ENCODE measurements at regions not wholly inside any gene's neighbourhood (a gene's known extent, or its start where the extent isn't known, plus 50 kb on each side); places are given as distances from the start of the nearest gene placed in this dataset.

- intact Hi-C loops (cut with DNase I) = no loop called here
These were observed 1540.9 kb upstream of the MIR17HG start for GRCh38 chr13:89806594-89806993.

DNA sequence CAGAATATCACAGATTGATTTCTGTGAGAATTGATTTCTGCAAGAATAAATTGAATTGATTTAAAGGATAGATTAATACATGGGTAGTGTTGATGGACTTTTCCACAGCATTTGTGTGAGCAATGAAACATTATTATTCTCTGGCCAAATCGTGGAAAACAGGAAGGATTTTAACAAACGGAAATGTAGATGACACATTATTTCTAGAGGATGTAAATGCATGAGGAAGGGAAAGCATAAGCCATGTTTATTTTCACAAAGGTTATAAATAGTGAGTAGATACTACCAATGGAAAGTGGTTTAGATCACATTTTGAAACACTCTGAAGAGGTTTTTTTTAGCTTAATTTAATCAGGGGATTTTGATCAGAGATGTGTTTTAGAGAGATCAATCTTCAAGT is 1534.6 kb upstream of the MIR17HG start:
- H3K4me1 ChIP-seq (ENCODE audit: insufficient read depth) = no peaks in the 10 kb centered on the region
- no peaks in the 10 kb centered on the region for H3K9me3 ChIP-seq
- no peaks in the 10 kb centered on the region for H3K27me3 ChIP-seq
- intact Hi-C loops (cut with DNase I) = no loop called here
- H3K36me3 ChIP-seq = no peaks in the 10 kb centered on the region
- 72 to 81% (median 74%) methylated on average over 2 of the region's 2 CpGs for WGBS, 3 donors
- no peak overlapping the region for H3K4me3 ChIP-seq
- H3K27ac ChIP-seq = no peak overlapping the region
- no peak for TF ChIP-seq EP300 (IDR thresholded peaks at IDR 0.05)
- TF ChIP-seq, protein P1, sequence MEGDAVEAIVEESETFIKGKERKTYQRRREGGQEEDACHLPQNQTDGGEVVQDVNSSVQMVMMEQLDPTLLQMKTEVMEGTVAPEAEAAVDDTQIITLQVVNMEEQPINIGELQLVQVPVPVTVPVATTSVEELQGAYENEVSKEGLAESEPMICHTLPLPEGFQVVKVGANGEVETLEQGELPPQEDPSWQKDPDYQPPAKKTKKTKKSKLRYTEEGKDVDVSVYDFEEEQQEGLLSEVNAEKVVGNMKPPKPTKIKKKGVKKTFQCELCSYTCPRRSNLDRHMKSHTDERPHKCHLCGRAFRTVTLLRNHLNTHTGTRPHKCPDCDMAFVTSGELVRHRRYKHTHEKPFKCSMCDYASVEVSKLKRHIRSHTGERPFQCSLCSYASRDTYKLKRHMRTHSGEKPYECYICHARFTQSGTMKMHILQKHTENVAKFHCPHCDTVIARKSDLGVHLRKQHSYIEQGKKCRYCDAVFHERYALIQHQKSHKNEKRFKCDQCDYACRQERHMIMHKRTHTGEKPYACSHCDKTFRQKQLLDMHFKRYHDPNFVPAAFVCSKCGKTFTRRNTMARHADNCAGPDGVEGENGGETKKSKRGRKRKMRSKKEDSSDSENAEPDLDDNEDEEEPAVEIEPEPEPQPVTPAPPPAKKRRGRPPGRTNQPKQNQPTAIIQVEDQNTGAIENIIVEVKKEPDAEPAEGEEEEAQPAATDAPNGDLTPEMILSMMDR (IDR thresholded peaks at IDR 0.05) = no peak
- TF ChIP-seq POLR2A (IDR thresholded peaks at IDR 0.05) = no peak
- DNase-seq = no peak

More at GRCh38 chr13:89806594-89806993, 1540.9 kb upstream of the MIR17HG start:
- Histone ChIP-seq H3K9me3 (no peaks in the 10 kb centered on the region), H3K4me3 (no peak overlapping the region), H3K27ac (no peak overlapping the region), H3K36me3 (no peaks in the 10 kb centered on the region), H3K4me1 (ENCODE audit: insufficient read depth) (no peaks in the 10 kb centered on the region), H3K27me3 (no peaks in the 10 kb centered on the region)
- no peak for TF ChIP-seq POLR2A (IDR thresholded peaks at IDR 0.05)
- no peak for TF ChIP-seq EP300 (IDR thresholded peaks at IDR 0.05)
- TF ChIP-seq, protein P1 (IDR thresholded peaks at IDR 0.05) = no peak
- no peak for DNase-seq
- WGBS, 3 donors = 87 to 94% (median 93%) methylated on average over 4 of the region's 4 CpGs

GRCh38 chr13:89816404-89816803 is 1531.1 kb upstream of the MIR17HG start:
- H3K27me3 ChIP-seq = no peaks in the 10 kb centered on the region
- intact Hi-C loops (cut with DNase I) = no loop called here
- no peaks in the 10 kb centered on the region for H3K9me3 ChIP-seq
- no peak overlapping the region for H3K27ac ChIP-seq
- no peaks in the 10 kb centered on the region for H3K36me3 ChIP-seq
- H3K4me1 ChIP-seq (ENCODE audit: insufficient read depth) = no peaks in the 10 kb centered on the region
- no peak for TF ChIP-seq EP300 (IDR thresholded peaks at IDR 0.05)
- no peak for TF ChIP-seq POLR2A (IDR thresholded peaks at IDR 0.05)
- TF ChIP-seq, protein P1 (IDR thresholded peaks at IDR 0.05) = no peak
- no peak overlapping the region for H3K4me3 ChIP-seq
- DNase-seq = no peak

DNA sequence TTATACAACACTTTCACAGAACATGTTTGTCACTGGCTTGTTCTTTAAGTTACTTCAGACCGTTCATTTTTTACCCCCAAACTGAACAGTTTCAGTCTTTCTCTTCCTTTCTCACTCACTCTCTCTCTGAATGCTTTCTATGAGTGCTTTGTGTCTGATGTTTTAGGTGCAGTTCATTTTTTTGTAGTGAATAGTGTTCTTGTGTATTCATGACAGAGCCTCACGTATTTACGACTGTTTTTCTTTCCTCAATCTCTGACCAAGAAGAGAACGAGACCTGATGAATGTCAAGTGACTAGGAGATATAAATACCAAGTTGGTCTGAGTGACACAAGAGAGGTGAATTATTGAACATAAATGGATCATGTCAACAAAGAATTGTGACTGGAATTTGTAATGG is 1525.0 kb upstream of the MIR17HG start:
- no peaks in the 10 kb centered on the region for H3K27me3 ChIP-seq
- TF ChIP-seq, protein P1 (IDR thresholded peaks at IDR 0.05) = no peak
- no peak for TF ChIP-seq EP300 (IDR thresholded peaks at IDR 0.05)
- TF ChIP-seq POLR2A (IDR thresholded peaks at IDR 0.05) = no peak
- H3K36me3 ChIP-seq = no peaks in the 10 kb centered on the region
- intact Hi-C loops (cut with DNase I) = no loop called here
- DNase-seq = no peak
- no peak overlapping the region for H3K4me3 ChIP-seq
- WGBS, 3 donors = 40 to 47% (median 46%) methylated on average over 4 of the region's 4 CpGs
- H3K9me3 ChIP-seq = no peaks in the 10 kb centered on the region
- no peaks in the 10 kb centered on the region for H3K4me1 ChIP-seq (ENCODE audit: insufficient read depth)
- no peak overlapping the region for H3K27ac ChIP-seq

- Histone ChIP-seq H3K27ac (no peak overlapping the region), H3K9me3 (no peaks in the 10 kb centered on the region), H3K36me3 (no peaks in the 10 kb centered on the region), H3K27me3 (no peaks in the 10 kb centered on the region), H3K4me3 (no peak overlapping the region), H3K4me1 (ENCODE audit: insufficient read depth) (no peaks in the 10 kb centered on the region)
- DNase-seq = no peak
- WGBS, 3 donors = 63 to 68% (median 68%) methylated on average over 4 of the region's 4 CpGs
- intact Hi-C loops (cut with DNase I) = no loop called here
- TF ChIP-seq, protein P1 (IDR thresholded peaks at IDR 0.05) = no peak
These were observed 1519.9 kb upstream of the MIR17HG start for GRCh38 chr13:89827552-89827951.

Data from ovary (tissue), 7 donors.